Naive thymus-derived CD4-positive, alpha-beta T cell (primary cell): ENCODE measurements at regions not wholly inside any gene's neighbourhood (a gene's known extent, or its start where the extent isn't known, plus 50 kb on each side); places are given as distances from the start of the nearest gene placed in this dataset.
"Not testable (repeated sequence)": the region's sequence is repeated elsewhere in the genome, so short reads cannot be mapped to it uniquely, and the experiment has no call there.

Experiments
- ATAC-seq: fragments of 150-1000 bp; cut with Tn5 transposase; 2 replicates; pipeline ENCODE4 v1.10.0; 2021; ENCODE audit warnings: mild to moderate bottlenecking, moderate library complexity
- CTCF ChIA-PET: fragments of 350-600 bp; sonication (Branson Sonifier 250); formaldehyde crosslinking; loops from one replicate; lab custom pipeline; 2021; ENCODE audit warnings: antibody characterized with exemption; lab: Charles Lee
- POLR2A ChIA-PET: fragments of 350-600 bp; sonication (Branson Sonifier 250); formaldehyde crosslinking; loops from one replicate; lab custom pipeline; 2021; ENCODE audit warnings: antibody characterized with exemption, inconsistent platforms; lab: Charles Lee
- DNase-seq, 9 donors: peaks; one replicate each; pipeline versions ENCODE4 v3.0.0 to v3.0.0-alpha.2; 2020 to 2022; ENCODE audit warnings: mixed read lengths in 1 of 9
- H3K27ac ChIP-seq: one replicate; pipeline ENCODE4 v1.7.0; 2013; ENCODE audit warnings: mild to moderate bottlenecking, low read depth, low read length, moderate library complexity
- H3K27me3 ChIP-seq, 2 donors: one replicate each; pipeline ENCODE4 v1.7.0; 2013; ENCODE audit warnings: low read length in 2 of 2, mild to moderate bottlenecking in 2 of 2, moderate library complexity in 2 of 2; ENCODE audit not compliant: control insufficient read depth in 2 of 2, insufficient read depth in 2 of 2
- H3K36me3 ChIP-seq, 3 experiments: 1 replicate in 2 of 3; 2 replicates in 1 of 3; pipeline ENCODE4 v1.7.0; 2013; ENCODE audit warnings: low read length in 3 of 3, mild to moderate bottlenecking in 3 of 3, moderate library complexity in 1 of 3; ENCODE audit not compliant: insufficient read depth in 3 of 3, control insufficient read depth in 2 of 3
- H3K4me1 ChIP-seq, 2 donors: one replicate each; pipeline ENCODE4 v1.7.0; 2013; ENCODE audit warnings: low read length in 2 of 2, mild to moderate bottlenecking in 2 of 2, moderate library complexity in 1 of 2; ENCODE audit not compliant: control insufficient read depth in 2 of 2, insufficient read depth in 2 of 2
- H3K4me3 ChIP-seq: 2 replicates; pipeline ENCODE4 v1.7.0; 2013; ENCODE audit warnings: mild to moderate bottlenecking, low read length
- H3K9me3 ChIP-seq, 3 experiments: 1 replicate in 2 of 3; 2 replicates in 1 of 3; pipeline ENCODE4 v1.7.0; 2013; ENCODE audit warnings: low read length in 3 of 3; ENCODE audit not compliant: control insufficient read depth in 2 of 3
- H3K27ac Mint-ChIP-seq, 9 donors: one replicate each; pipeline ENCODE4 v1.8.0; 2020 to 2022; ENCODE audit warnings: mixed read lengths in 9 of 9, mild to moderate bottlenecking in 8 of 9, moderate library complexity in 5 of 9, inconsistent platforms in 2 of 9
- H3K27me3 Mint-ChIP-seq, 5 donors: one replicate each; pipeline ENCODE4 v1.8.0; 2021 to 2022; ENCODE audit warnings: mixed read lengths in 5 of 5, mild to moderate bottlenecking in 1 of 5
- H3K36me3 Mint-ChIP-seq, 5 donors: one replicate each; pipeline ENCODE4 v1.8.0; 2020 to 2022; ENCODE audit warnings: mixed read lengths in 5 of 5, mild to moderate bottlenecking in 3 of 5, inconsistent platforms in 1 of 5
- H3K4me1 Mint-ChIP-seq, 7 donors: one replicate each; pipeline ENCODE4 v1.8.0; 2020 to 2022; ENCODE audit warnings: mixed read lengths in 7 of 7, mild to moderate bottlenecking in 3 of 7, inconsistent platforms in 1 of 7
- H3K4me3 Mint-ChIP-seq, 10 donors: one replicate each; pipeline ENCODE4 v1.8.0; 2020 to 2022; ENCODE audit warnings: mild to moderate bottlenecking in 10 of 10, mixed read lengths in 10 of 10, moderate library complexity in 6 of 10, inconsistent platforms in 2 of 10
- H3K9me3 Mint-ChIP-seq, 11 donors: one replicate each; pipeline ENCODE4 v1.8.0; 2020 to 2022; ENCODE audit warnings: mixed read lengths in 11 of 11, mild to moderate bottlenecking in 4 of 11, inconsistent platforms in 1 of 11, moderate library complexity in 1 of 11
- intact Hi-C, 2 donors: fragments of 100-400 bp; cut with micrococcal nuclease; formaldehyde crosslinking; loops; one replicate each; pipeline ENCODE4 v1.15.1; 2023

GRCh38 chr10:63684257-63684936 is 163.2 kb downstream of the REEP3 start:
- POLR2A ChIA-PET = no interaction called here
- ATAC-seq = no peak
- H3K9me3 Mint-ChIP-seq = peaks cover 0 to 3% (median 0%) of the 10 kb centered on the region in 11 donors

GRCh38 chr10:63689768-63690167 is 168.6 kb downstream of the REEP3 start:
- peaks cover 0 to 19% (median 0%) of the 10 kb centered on the region in 11 donors for H3K9me3 Mint-ChIP-seq
- CTCF ChIA-PET = interaction anchor here (0.6 to 0.7 kb wide), 2 partner anchors 278 to 1077 kb away, joined by 4 to 5 read pairs; no protein-coding TSS in a partner anchor
- no peak overlapping the region for H3K4me3 Mint-ChIP-seq
- peaks cover 0 to 4% (median 0%) of the 10 kb centered on the region in 7 donors for H3K4me1 Mint-ChIP-seq
- POLR2A ChIA-PET = no interaction called here
- ATAC-seq (no peak), DNase-seq (no peak)
- H3K27ac Mint-ChIP-seq = no peak overlapping the region
- intact Hi-C loops = no loop called here
- no peak overlapping the region for H3K4me3 ChIP-seq
- H3K27me3 ChIP-seq = no peaks in the 10 kb centered on the region
- H3K36me3 ChIP-seq = no peaks in the 10 kb centered on the region
- no peaks in the 10 kb centered on the region for H3K4me1 ChIP-seq
- peaks cover 0 to 6% (median 0%) of the 10 kb centered on the region in 5 donors for H3K36me3 Mint-ChIP-seq
- H3K27ac ChIP-seq = no peak overlapping the region
- peaks cover 5 to 13% (median 9%) of the 10 kb centered on the region in 5 donors for H3K27me3 Mint-ChIP-seq
- no peaks in the 10 kb centered on the region for H3K9me3 ChIP-seq

More at GRCh38 chr10:63684257-63684936, 163.2 kb downstream of the REEP3 start:
- Mint-ChIP-seq H3K36me3 (no peaks in the 10 kb centered on the region), H3K4me3 (no peak overlapping the region), H3K4me1 (peaks cover 0 to 12% (median 0%) of the 10 kb centered on the region in 7 donors), H3K27ac (no peak overlapping the region), H3K27me3 (peaks cover 5 to 15% (median 12%) of the 10 kb centered on the region in 5 donors)
- Histone ChIP-seq H3K36me3 (no peaks in the 10 kb centered on the region), H3K4me3 (no peak overlapping the region), H3K4me1 (no peaks in the 10 kb centered on the region), H3K27me3 (no peaks in the 10 kb centered on the region), H3K9me3 (no peaks in the 10 kb centered on the region), H3K27ac (no peak overlapping the region)
- CTCF ChIA-PET = no interaction called here
- DNase-seq = no peak
- intact Hi-C loops = no loop called here

GRCh38 chr10:63692220-63692896 is 171.2 kb downstream of the REEP3 start:
- peaks cover 3 to 9% (median 5%) of the 10 kb centered on the region in 5 donors for H3K27me3 Mint-ChIP-seq
- ChIA-PET POLR2A (no interaction called here), CTCF (no interaction called here)
- peaks cover 0 to 6% (median 0%) of the 10 kb centered on the region in 5 donors for H3K36me3 Mint-ChIP-seq
- no peaks in the 10 kb centered on the region for H3K27me3 ChIP-seq
- peak; percentile 29 for ATAC-seq
- H3K9me3 ChIP-seq = no peaks in the 10 kb centered on the region
- intact Hi-C loops = no loop called here
- H3K4me1 ChIP-seq = no peaks in the 10 kb centered on the region
- no peaks in the 10 kb centered on the region for H3K36me3 ChIP-seq
- no peak for DNase-seq
- H3K9me3 Mint-ChIP-seq = peaks cover 0 to 20% (median 0%) of the 10 kb centered on the region in 11 donors
- no peak overlapping the region for H3K4me3 ChIP-seq
- no peak overlapping the region for H3K27ac ChIP-seq
- H3K27ac Mint-ChIP-seq = no peak overlapping the region
- H3K4me3 Mint-ChIP-seq = no peak overlapping the region
- H3K4me1 Mint-ChIP-seq = peaks cover 0 to 4% (median 0%) of the 10 kb centered on the region in 7 donors

DNA sequence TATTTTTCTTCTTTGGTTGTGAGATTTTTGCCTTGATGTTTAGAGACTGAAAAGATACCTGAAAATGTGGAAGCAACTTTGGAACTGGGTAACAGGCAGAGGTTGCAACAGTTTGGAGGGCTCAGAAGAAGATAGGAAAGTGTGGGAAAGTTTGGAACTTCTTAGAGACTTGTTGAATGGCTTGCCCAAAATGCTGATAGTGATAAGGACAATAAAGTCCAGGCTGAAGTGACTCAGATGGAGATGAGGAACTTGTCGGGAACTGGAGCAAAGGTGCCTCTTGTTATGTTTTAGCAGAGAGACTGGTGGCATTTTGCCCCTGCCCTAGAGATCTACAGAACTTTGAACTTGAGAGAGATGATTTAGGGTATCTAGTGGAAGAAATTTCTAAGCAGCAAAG is 171.8 kb downstream of the REEP3 start:
- H3K27me3 Mint-ChIP-seq, H3K27ac Mint-ChIP-seq: not testable (repeated sequence)

DNA sequence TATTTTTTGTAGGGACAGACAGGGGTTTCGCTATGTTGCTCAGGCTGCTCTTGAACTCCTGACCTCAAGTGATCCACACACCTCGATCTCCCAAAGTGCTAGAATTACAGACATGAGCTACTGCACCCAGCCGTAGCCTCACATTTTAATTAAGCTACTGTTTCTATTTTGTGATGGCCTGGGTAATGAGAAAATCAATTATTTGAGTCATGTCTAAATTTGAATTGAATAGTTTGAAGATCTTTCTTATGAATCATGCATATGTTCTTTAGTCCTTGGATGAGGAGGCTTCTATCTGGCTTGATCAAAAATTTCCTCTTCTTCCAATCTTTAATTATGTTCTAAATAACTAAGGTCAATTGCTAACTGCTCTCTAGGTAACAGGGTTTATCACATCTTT is 175.0 kb downstream of the REEP3 start:
- peaks cover 0 to 20% (median 0%) of the 10 kb centered on the region in 11 donors for H3K9me3 Mint-ChIP-seq
- no peak for DNase-seq
- Histone ChIP-seq H3K9me3 (no peaks in the 10 kb centered on the region), H3K27me3 (no peaks in the 10 kb centered on the region), H3K27ac (no peak overlapping the region), H3K36me3 (no peaks in the 10 kb centered on the region), H3K4me3 (no peak overlapping the region), H3K4me1 (no peaks in the 10 kb centered on the region)
- no peak for ATAC-seq
- ChIA-PET POLR2A (no interaction called here), CTCF (interaction anchor here (0.8 kb wide), 1 partner anchor 999 kb away, joined by 3 read pairs; no protein-coding TSS in a partner anchor)
- H3K36me3 Mint-ChIP-seq = peaks cover 0 to 6% (median 0%) of the 10 kb centered on the region in 5 donors
- peaks cover 0 to 3% (median 0%) of the 10 kb centered on the region in 5 donors for H3K27me3 Mint-ChIP-seq
- intact Hi-C loops = no loop called here
- H3K4me1 Mint-ChIP-seq = peaks cover 0 to 5% (median 0%) of the 10 kb centered on the region in 7 donors
- H3K27ac Mint-ChIP-seq = no peak overlapping the region
- no peak overlapping the region for H3K4me3 Mint-ChIP-seq

More for the DNA sequence above, 171.8 kb downstream of the REEP3 start:
- H3K9me3 Mint-ChIP-seq = peaks cover 0 to 20% (median 0%) of the 10 kb centered on the region in 11 donors
- H3K27ac ChIP-seq, H3K27me3 ChIP-seq, H3K4me3 ChIP-seq, H3K4me1 Mint-ChIP-seq, ATAC-seq, DNase-seq, H3K4me1 ChIP-seq, intact Hi-C loops, H3K9me3 ChIP-seq, H3K4me3 Mint-ChIP-seq, CTCF ChIA-PET, H3K36me3 ChIP-seq, H3K36me3 Mint-ChIP-seq, POLR2A ChIA-PET: not testable (repeated sequence)

- Mint-ChIP-seq H3K27ac (no peak overlapping the region), H3K4me3 (no peak overlapping the region), H3K9me3 (peaks cover 0 to 17% (median 0%) of the 10 kb centered on the region in 11 donors), H3K36me3 (peaks cover 0 to 2% (median 0%) of the 10 kb centered on the region in 5 donors), H3K27me3 (peaks cover 0 to 3% (median 0%) of the 10 kb centered on the region in 5 donors), H3K4me1 (peaks cover 0 to 5% (median 0%) of the 10 kb centered on the region in 7 donors)
- ATAC-seq (no peak), DNase-seq (no peak)
- Histone ChIP-seq H3K36me3 (no peaks in the 10 kb centered on the region), H3K27me3 (no peaks in the 10 kb centered on the region), H3K27ac (no peak overlapping the region), H3K9me3 (no peaks in the 10 kb centered on the region), H3K4me1 (no peaks in the 10 kb centered on the region), H3K4me3 (no peak overlapping the region)
- POLR2A ChIA-PET = no interaction called here
- CTCF ChIA-PET = interaction anchor here (0.6 kb wide), 1 partner anchor 36 kb away, joined by 5 read pairs; no protein-coding TSS in a partner anchor
- intact Hi-C loops = no loop called here
These were observed 177.0 kb downstream of the REEP3 start for GRCh38 chr10:63697956-63698786.
